Activated CD4-positive, alpha-beta T cell treated with anti-CD3 and anti-CD28 coated beads, Interleukin-2, Interleukin-6, amounts not matched to agents 100 ng/mL and 50 ng/mL, durations not matched to agents 16 hours and 8 hours (primary cell): ENCODE measurements at regions not wholly inside any gene's neighbourhood (a gene's known extent, or its start where the extent isn't known, plus 50 kb on each side); places are given as distances from the start of the nearest gene placed in this dataset.

Source experiments
- DNase-seq: peaks from one replicate; pipeline ENCODE4 v3.0.0-alpha.2; 2020

- DNase-seq, result no peak
Measured at GRCh38 chr12:58764100-58764953, 156.0 kb downstream of the LRIG3 start.

- DNase-seq, result no peak
Measured at GRCh38 chr12:58765076-58765475, 155.2 kb downstream of the LRIG3 start.

- DNase-seq, result no peak
Measured at GRCh38 chr12:58765653-58766512, 154.4 kb downstream of the LRIG3 start.

GRCh38 chr12:58766513-58766870, 153.8 kb downstream of the LRIG3 start:
- no peak for DNase-seq

- DNase-seq, result no peak
Measured at GRCh38 chr12:58767496-58767895, 152.8 kb downstream of the LRIG3 start.

- DNase-seq, result no peak
Measured at GRCh38 chr12:58773986-58774385, 146.3 kb downstream of the LRIG3 start.

- no peak for DNase-seq
Measured at GRCh38 chr12:58774731-58775130, 145.6 kb downstream of the LRIG3 start.

GRCh38 chr12:58775396-58775795, 144.9 kb downstream of the LRIG3 start:
- no peak for DNase-seq

- no peak for DNase-seq
Measured at GRCh38 chr12:58776144-58776543, 144.2 kb downstream of the LRIG3 start.

- no peak for DNase-seq
Measured at GRCh38 chr12:58777815-58778214, 142.5 kb downstream of the LRIG3 start.

GRCh38 chr12:58781609-58782008, 138.7 kb downstream of the LRIG3 start:
- DNase-seq, result no peak

GRCh38 chr12:58787021-58787760, 133.1 kb downstream of the LRIG3 start:
- no peak for DNase-seq

- DNase-seq, result no peak
Measured at GRCh38 chr12:58794859-58795258, 125.4 kb downstream of the LRIG3 start.

- no peak for DNase-seq
Measured at GRCh38 chr12:58795825-58796224, 124.5 kb downstream of the LRIG3 start.

- no peak for DNase-seq
Measured at GRCh38 chr12:58801986-58802385, 118.3 kb downstream of the LRIG3 start.

GRCh38 chr12:58803908-58804307, 116.4 kb downstream of the LRIG3 start:
- no peak for DNase-seq

GRCh38 chr12:58804749-58805148, 115.6 kb downstream of the LRIG3 start:
- DNase-seq, result peak; percentile 3

GRCh38 chr12:58809064-58809607, 111.2 kb downstream of the LRIG3 start:
- no peak for DNase-seq

- no peak for DNase-seq
Measured at GRCh38 chr12:58811346-58811745, 109.0 kb downstream of the LRIG3 start.

- DNase-seq, result no peak
Measured at GRCh38 chr12:58812214-58812613, 108.1 kb downstream of the LRIG3 start.

GRCh38 chr12:58814036-58814435, 106.3 kb downstream of the LRIG3 start:
- no peak for DNase-seq

GRCh38 chr12:58815235-58815634, 105.1 kb downstream of the LRIG3 start:
- no peak for DNase-seq

- no peak for DNase-seq
Measured at GRCh38 chr12:58818546-58818945, 101.8 kb downstream of the LRIG3 start.
